GM12878 (cell line): ENCODE measurements at regions not wholly inside any gene's neighbourhood (a gene's known extent, or its start where the extent isn't known, plus 50 kb on each side); places are given as distances from the start of the nearest gene placed in this dataset.

ENCODE experiments used
- NR2C2 ChIP-seq: IDR thresholded peaks from 2 replicates; pipeline ENCODE4 v1.6.1; 2011; ENCODE audit warnings: borderline replicate concordance, low read depth; ENCODE audit not compliant: control insufficient read depth, insufficient read length
- YBX1 ChIP-seq: fragments of 450-650 bp; IDR thresholded peaks from 2 replicates; pipeline ENCODE4 v1.6.1; 2016; ENCODE audit warnings: antibody characterized with exemption
- ZSCAN29 ChIP-seq: fragments of 450-650 bp; IDR thresholded peaks from 2 replicates; pipeline ENCODE4 v1.6.1; 2017; ENCODE audit warnings: mild to moderate bottlenecking, moderate library complexity

DNA sequence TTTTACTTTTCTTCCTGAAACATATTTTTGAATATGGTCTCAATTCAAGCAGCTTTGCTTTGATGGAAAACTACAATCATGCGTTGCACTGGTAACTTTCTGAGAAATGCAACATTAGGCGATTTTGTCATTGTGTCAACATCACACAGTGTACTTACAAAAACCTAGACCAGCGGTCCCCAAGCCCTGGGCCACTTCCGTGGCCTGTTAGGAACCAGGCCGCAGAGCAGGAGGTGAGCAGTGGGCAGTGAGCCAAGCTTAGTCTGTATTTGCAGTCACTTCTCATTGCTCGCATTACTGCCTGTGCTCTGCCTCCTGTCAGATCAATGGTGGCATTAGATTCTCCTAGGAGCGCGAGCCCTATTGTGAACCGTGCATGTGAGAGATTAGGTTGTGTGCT is 163.7 kb upstream of the NOVA1 start:
- TF ChIP-seq NR2C2, result no peak
- TF ChIP-seq ZSCAN29, result no peak
- TF ChIP-seq YBX1, result no peak
